ENCODE measurements at regions not wholly inside any gene's neighbourhood (a gene's known extent, or its start where the extent isn't known, plus 50 kb on each side); places are given as distances from the start of the nearest gene placed in this dataset.
A peak's percentile ranks its signal among the peaks of the same experiment; 100 is the strongest.

GRCh38 chr5:77157732-77158532, 52.5 kb upstream of the PDE8B start:
- DNase-seq: no peak

- no peak for DNase-seq
Observed at GRCh38 chr5:77156379-77156778, 54.1 kb upstream of the PDE8B start.

- DNase-seq: peak; percentile 36
Observed at GRCh38 chr5:77155179-77155785, 55.2 kb upstream of the PDE8B start.

- DNase-seq: no peak
Observed at GRCh38 chr5:77152441-77152840, 58.0 kb upstream of the PDE8B start.

GRCh38 chr5:77151501-77151900, 59.0 kb upstream of the PDE8B start:
- DNase-seq: no peak

- no peak for DNase-seq
Observed at GRCh38 chr5:77146896-77147295, 59.8 kb upstream of the ZBED3 start.

GRCh38 chr5:77145666-77146065, 58.6 kb upstream of the ZBED3 start:
- DNase-seq: no peak

- no peak for DNase-seq
Observed at GRCh38 chr5:77144837-77145139, 57.7 kb upstream of the ZBED3 start.

GRCh38 chr5:77143998-77144836, 57.1 kb upstream of the ZBED3 start:
- DNase-seq: peak; percentile 70

GRCh38 chr5:77140350-77140749, 53.3 kb upstream of the ZBED3 start:
- no peak for DNase-seq

- no peak for DNase-seq
Observed at GRCh38 chr5:77139001-77139400, 51.9 kb upstream of the ZBED3 start.
